ENCODE measurements at regions not wholly inside any gene's neighbourhood (a gene's known extent, or its start where the extent isn't known, plus 50 kb on each side); places are given as distances from the start of the nearest gene placed in this dataset.

DNA sequence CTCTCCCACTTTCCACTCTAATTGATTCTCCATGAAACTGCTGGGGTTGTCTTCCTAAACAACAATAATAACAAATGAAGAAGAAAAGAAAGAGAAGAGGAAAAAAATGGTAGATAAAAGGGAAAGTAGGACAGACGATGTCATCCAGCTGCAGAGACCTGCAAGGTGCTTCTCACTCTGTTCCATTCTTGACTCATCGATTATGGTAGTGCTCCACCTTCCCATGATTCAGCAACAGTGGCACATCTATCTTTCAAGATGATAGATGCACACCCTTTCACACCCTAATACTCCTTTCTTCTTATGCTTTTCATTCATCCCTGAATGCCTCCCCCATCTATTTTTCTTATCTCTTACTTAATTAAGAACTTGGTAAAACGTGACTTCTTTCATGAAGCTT, 610.2 kb downstream of the NR4A2 start:
- POLR2A ChIA-PET = no interaction called here
- DNase-seq (ENCODE audit: extremely low spot score) = no peak
- CTCF ChIA-PET = no interaction called here
- no peak for TF ChIP-seq L3MBTL2 (conservative IDR thresholded peaks at IDR 0.05)
- no peak for TF ChIP-seq TARDBP (IDR thresholded peaks at IDR 0.05)
- TF ChIP-seq ARNT (IDR thresholded peaks at IDR 0.05) = no peak
- TF ChIP-seq SUZ12 (IDR thresholded peaks at IDR 0.05) = no peak
- no peak for TF ChIP-seq LEF1 (IDR thresholded peaks at IDR 0.05; ENCODE audit: borderline replicate concordance)
- TF ChIP-seq, protein P1, sequence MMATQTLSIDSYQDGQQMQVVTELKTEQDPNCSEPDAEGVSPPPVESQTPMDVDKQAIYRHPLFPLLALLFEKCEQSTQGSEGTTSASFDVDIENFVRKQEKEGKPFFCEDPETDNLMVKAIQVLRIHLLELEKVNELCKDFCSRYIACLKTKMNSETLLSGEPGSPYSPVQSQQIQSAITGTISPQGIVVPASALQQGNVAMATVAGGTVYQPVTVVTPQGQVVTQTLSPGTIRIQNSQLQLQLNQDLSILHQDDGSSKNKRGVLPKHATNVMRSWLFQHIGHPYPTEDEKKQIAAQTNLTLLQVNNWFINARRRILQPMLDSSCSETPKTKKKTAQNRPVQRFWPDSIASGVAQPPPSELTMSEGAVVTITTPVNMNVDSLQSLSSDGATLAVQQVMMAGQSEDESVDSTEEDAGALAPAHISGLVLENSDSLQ (IDR thresholded peaks at IDR 0.05) = no peak
- no peak for TF ChIP-seq ELF4 (IDR thresholded peaks at IDR 0.05)

DNA sequence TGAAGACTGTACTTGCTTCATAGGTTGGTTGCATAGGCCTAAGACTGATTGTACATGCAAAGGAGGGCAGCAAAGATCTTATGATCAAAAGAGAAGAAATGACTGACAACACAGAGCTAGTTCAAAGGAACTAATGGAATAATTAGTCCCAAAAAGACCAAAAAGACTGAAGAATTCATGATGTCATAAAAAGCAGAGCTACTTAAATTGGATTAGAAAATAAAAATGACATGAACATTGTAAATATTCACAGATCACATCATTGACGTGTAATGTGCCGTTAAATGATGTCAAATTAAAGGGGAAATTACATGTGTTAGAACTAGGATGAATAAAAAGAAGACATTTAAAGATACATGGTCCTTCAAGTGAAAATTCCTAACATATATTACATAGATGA, 616.8 kb downstream of the NR4A2 start:
- ChIA-PET POLR2A (no interaction called here), CTCF (no interaction called here)
- TF ChIP-seq FOXA1 (IDR thresholded peaks at IDR 0.05) (no peak), FOXK2 (IDR thresholded peaks at IDR 0.05) (no peak), SUZ12 (IDR thresholded peaks at IDR 0.05) (no peak)
- TF ChIP-seq, protein P1 (IDR thresholded peaks at IDR 0.05) = no peak
- no peak for DNase-seq (ENCODE audit: extremely low spot score)

DNA sequence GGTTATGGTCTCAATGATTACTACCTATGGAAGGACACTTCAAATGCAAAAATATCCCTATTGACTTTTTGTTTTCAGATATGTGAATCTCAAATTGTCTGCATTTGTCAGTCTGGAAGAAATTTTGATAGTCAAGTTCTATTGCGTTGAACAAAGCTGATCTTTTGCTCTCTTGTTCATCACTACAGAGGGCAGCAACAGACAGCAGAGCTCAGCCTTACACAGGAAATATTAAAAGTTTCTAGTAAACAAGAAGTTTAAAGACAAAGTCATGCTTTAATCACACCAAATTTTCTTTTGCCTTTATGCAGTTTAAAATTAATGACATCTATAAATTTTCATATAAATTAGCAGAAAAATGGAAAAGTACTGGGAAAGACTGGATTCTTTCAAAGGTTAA, 617.5 kb downstream of the NR4A2 start:
- TF ChIP-seq LEF1 (IDR thresholded peaks at IDR 0.05; ENCODE audit: borderline replicate concordance) (no peak), SUZ12 (IDR thresholded peaks at IDR 0.05) (no peak), L3MBTL2 (conservative IDR thresholded peaks at IDR 0.05) (no peak), FOXM1 (IDR thresholded peaks at IDR 0.05; ENCODE audit: borderline replicate concordance) (no peak), ZNF384 (IDR thresholded peaks at IDR 0.05) (no peak), ELF4 (IDR thresholded peaks at IDR 0.05) (no peak), CTBP1 (IDR thresholded peaks at IDR 0.05; ENCODE audit: borderline replicate concordance) (no peak), ARNT (IDR thresholded peaks at IDR 0.05) (no peak), HDGF (IDR thresholded peaks at IDR 0.05; ENCODE audit: borderline replicate concordance) (no peak), FOXA1 (IDR thresholded peaks at IDR 0.05) (no peak), NFRKB (IDR thresholded peaks at IDR 0.05) (no peak), SP1 (IDR thresholded peaks at IDR 0.05) (no peak), BHLHE40 (IDR thresholded peaks at IDR 0.05; ENCODE audit: borderline replicate concordance) (no peak), TARDBP (IDR thresholded peaks at IDR 0.05) (no peak), FOXK2 (IDR thresholded peaks at IDR 0.05) (no peak)
- TF ChIP-seq, protein P1 (IDR thresholded peaks at IDR 0.05) = no peak
- CTCF ChIA-PET = no interaction called here
- POLR2A ChIA-PET = no interaction called here
- DNase-seq (ENCODE audit: extremely low spot score) = no peak

DNA sequence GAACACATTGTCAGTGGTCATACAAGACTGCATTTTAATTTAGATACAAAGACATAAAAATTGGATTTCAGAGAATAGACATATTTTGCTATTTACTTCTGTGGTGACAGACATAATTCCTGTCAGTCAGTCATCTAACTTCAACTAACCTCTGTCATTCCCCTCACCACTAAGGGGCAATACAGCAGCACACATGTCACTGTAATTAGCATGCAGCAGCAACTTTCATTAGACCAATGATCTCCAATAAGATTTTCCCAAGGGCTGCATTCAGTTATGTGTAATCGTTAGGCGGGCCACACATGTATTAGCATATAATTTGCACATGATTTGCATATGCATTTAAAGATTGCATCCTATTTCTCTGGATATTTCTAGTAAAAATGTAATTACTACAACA, 624.5 kb downstream of the NR4A2 start:
- ChIA-PET CTCF (no interaction called here), POLR2A (no interaction called here)
- DNase-seq (ENCODE audit: extremely low spot score) = no peak

DNA sequence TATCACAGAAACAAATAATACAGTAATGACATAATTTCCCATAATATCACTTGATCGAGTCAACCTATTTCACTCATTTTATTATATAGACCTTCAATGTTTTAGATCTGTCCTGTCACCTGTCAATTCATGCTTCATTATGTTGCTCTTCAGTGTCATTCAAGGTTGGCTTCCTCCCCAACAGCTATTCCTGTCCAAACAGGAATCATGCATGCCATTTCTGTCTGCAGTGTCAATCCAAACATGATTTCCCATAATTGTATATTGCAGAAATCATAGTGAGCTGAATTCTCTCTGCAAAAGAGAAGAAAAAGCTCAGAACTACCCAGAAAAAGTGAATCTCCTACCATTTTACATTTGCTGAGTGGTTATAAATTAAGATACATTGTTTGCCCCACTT, 628.6 kb downstream of the NR4A2 start:
- POLR2A ChIA-PET = no interaction called here
- no peak for DNase-seq (ENCODE audit: extremely low spot score)
- no peak for TF ChIP-seq ZNF384 (IDR thresholded peaks at IDR 0.05)
- TF ChIP-seq SUZ12 (IDR thresholded peaks at IDR 0.05) = no peak
- TF ChIP-seq FOXK2 (IDR thresholded peaks at IDR 0.05) = no peak
- TF ChIP-seq LEF1 (IDR thresholded peaks at IDR 0.05; ENCODE audit: borderline replicate concordance) = no peak
- no peak for TF ChIP-seq SP1 (IDR thresholded peaks at IDR 0.05)
- TF ChIP-seq NFRKB (IDR thresholded peaks at IDR 0.05) = no peak
- no peak for TF ChIP-seq ELF4 (IDR thresholded peaks at IDR 0.05)
- TF ChIP-seq CTBP1 (IDR thresholded peaks at IDR 0.05; ENCODE audit: borderline replicate concordance) = no peak
- TF ChIP-seq, protein P1 (IDR thresholded peaks at IDR 0.05) = no peak
- TF ChIP-seq L3MBTL2 (conservative IDR thresholded peaks at IDR 0.05) = no peak
- no peak for TF ChIP-seq BHLHE40 (IDR thresholded peaks at IDR 0.05; ENCODE audit: borderline replicate concordance)
- no peak for TF ChIP-seq ARNT (IDR thresholded peaks at IDR 0.05)
- TF ChIP-seq TARDBP (IDR thresholded peaks at IDR 0.05) = no peak
- TF ChIP-seq FOXA1 (IDR thresholded peaks at IDR 0.05) = no peak
- TF ChIP-seq HDGF (IDR thresholded peaks at IDR 0.05; ENCODE audit: borderline replicate concordance) = no peak
- no peak for TF ChIP-seq FOXM1 (IDR thresholded peaks at IDR 0.05; ENCODE audit: borderline replicate concordance)
- CTCF ChIA-PET = no interaction called here

More for the DNA sequence above, 624.5 kb downstream of the NR4A2 start:
- TF ChIP-seq LEF1 (IDR thresholded peaks at IDR 0.05; ENCODE audit: borderline replicate concordance) (no peak), L3MBTL2 (conservative IDR thresholded peaks at IDR 0.05) (no peak), TARDBP (IDR thresholded peaks at IDR 0.05) (no peak), FOXK2 (IDR thresholded peaks at IDR 0.05) (no peak)

DNA sequence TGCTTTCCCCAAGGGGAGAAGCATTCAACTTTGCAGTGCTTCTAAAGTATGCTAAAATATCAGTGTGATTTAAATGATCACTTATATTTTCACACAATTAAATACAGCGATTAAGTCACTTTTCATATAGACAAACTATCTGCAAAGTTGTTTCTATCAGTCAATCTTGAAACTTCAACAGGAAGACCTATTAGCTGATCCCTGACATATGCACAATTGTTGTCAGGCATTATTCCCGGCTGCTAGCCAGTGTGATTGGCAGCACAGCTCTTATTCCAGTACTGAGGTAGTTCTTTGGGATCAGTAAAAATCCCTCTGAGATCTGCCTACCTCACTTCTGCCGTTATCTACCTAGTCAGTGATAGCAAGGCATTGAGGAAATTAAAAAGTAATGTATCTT, 629.5 kb downstream of the NR4A2 start:
- ChIA-PET POLR2A (no interaction called here), CTCF (no interaction called here)
- TF ChIP-seq FOXA1 (IDR thresholded peaks at IDR 0.05) = no peak
- TF ChIP-seq BHLHE40 (IDR thresholded peaks at IDR 0.05; ENCODE audit: borderline replicate concordance) = no peak
- TF ChIP-seq NFRKB (IDR thresholded peaks at IDR 0.05) = no peak
- no peak for TF ChIP-seq ELF4 (IDR thresholded peaks at IDR 0.05)
- no peak for TF ChIP-seq TARDBP (IDR thresholded peaks at IDR 0.05)
- TF ChIP-seq FOXM1 (IDR thresholded peaks at IDR 0.05; ENCODE audit: borderline replicate concordance) = no peak
- TF ChIP-seq ARNT (IDR thresholded peaks at IDR 0.05) = no peak
- TF ChIP-seq SUZ12 (IDR thresholded peaks at IDR 0.05) = no peak
- no peak for TF ChIP-seq FOXK2 (IDR thresholded peaks at IDR 0.05)
- no peak for TF ChIP-seq L3MBTL2 (conservative IDR thresholded peaks at IDR 0.05)
- DNase-seq (ENCODE audit: extremely low spot score) = no peak
